Neuronal stem cell (in vitro differentiated cells): ENCODE measurements at regions not wholly inside any gene's neighbourhood (a gene's known extent, or its start where the extent isn't known, plus 50 kb on each side); places are given as distances from the start of the nearest gene placed in this dataset.

Experiments used
- DNase-seq: peaks from one replicate; pipeline ENCODE4 v3.0.0-alpha.2; 2013; ENCODE audit warnings: low spot score
- H2AFZ ChIP-seq: one replicate; pipeline ENCODE4 v1.6.1; 2013; ENCODE audit warnings: mild to moderate bottlenecking, low read length, inconsistent platforms
- H2AK5ac ChIP-seq: 2 replicates; pipeline ENCODE4 v1.6.1; 2013; ENCODE audit warnings: low read depth, mild to moderate bottlenecking, inconsistent platforms, low read length, moderate library complexity, mixed read lengths
- H2BK120ac ChIP-seq: 2 replicates; pipeline ENCODE4 v1.6.1; 2013; ENCODE audit warnings: low read depth, mild to moderate bottlenecking, inconsistent platforms, low read length, moderate library complexity, mixed read lengths
- H2BK12ac ChIP-seq: one replicate; pipeline ENCODE4 v1.6.1; 2013; ENCODE audit warnings: low read length, inconsistent platforms
- H2BK15ac ChIP-seq: 2 replicates; pipeline ENCODE4 v1.6.1; 2013; ENCODE audit warnings: mild to moderate bottlenecking, low read length, inconsistent platforms, mixed read lengths
- H2BK5ac ChIP-seq: one replicate; pipeline ENCODE4 v1.6.1; 2013; ENCODE audit warnings: inconsistent platforms, mild to moderate bottlenecking, low read length, moderate library complexity
- H3K14ac ChIP-seq: one replicate; pipeline ENCODE4 v1.6.1; 2013; ENCODE audit warnings: low read length, inconsistent platforms
- H3K18ac ChIP-seq: 2 replicates; pipeline ENCODE4 v1.6.1; 2013; ENCODE audit warnings: low read length, inconsistent platforms
- H3K23ac ChIP-seq: 2 replicates; pipeline ENCODE4 v1.6.1; 2013; ENCODE audit warnings: low read depth, mild to moderate bottlenecking, mixed read lengths, low read length, inconsistent platforms; ENCODE audit not compliant: poor library complexity
- H3K27ac ChIP-seq: replicated peaks from 3 replicates; pipeline ENCODE4 v1.5.1; 2013; ENCODE audit warnings: low read length, inconsistent platforms
- H3K27me3 ChIP-seq, 3 experiments: 2 replicates each; pipeline ENCODE4 v1.6.1; 2013; ENCODE audit warnings: low read length in 3 of 3, mild to moderate bottlenecking in 2 of 3, inconsistent platforms in 1 of 3, low read depth in 1 of 3, mixed read lengths in 1 of 3, moderate library complexity in 1 of 3; ENCODE audit not compliant: control insufficient read depth in 3 of 3, insufficient read depth in 3 of 3
- H3K36me3 ChIP-seq, 2 donors: replicated peaks in 1 of 2; 2 replicates each; pipeline ENCODE4 v1.6.1; 2013; ENCODE audit warnings: low read length in 2 of 2; ENCODE audit not compliant: control insufficient read depth in 2 of 2, insufficient read depth in 2 of 2
- H3K4ac ChIP-seq: 2 replicates; pipeline ENCODE4 v1.6.1; 2013; ENCODE audit warnings: inconsistent platforms, mild to moderate bottlenecking, low read length, moderate library complexity
- H3K4me1 ChIP-seq, 2 donors: 1 replicate in 1 of 2; 2 replicates in 1 of 2; pipeline ENCODE4 v1.6.1; 2013; ENCODE audit warnings: low read length in 2 of 2, low read depth in 1 of 2; ENCODE audit not compliant: control insufficient read depth in 2 of 2, insufficient read depth in 1 of 2
- H3K4me2 ChIP-seq: one replicate; pipeline ENCODE4 v1.6.1; 2013; ENCODE audit warnings: mild to moderate bottlenecking, low read length, inconsistent platforms; ENCODE audit not compliant: insufficient read depth, poor library complexity, severe bottlenecking
- H3K4me3 ChIP-seq, 2 donors: 2 replicates each; pipeline ENCODE4 v1.5.1; 2013; ENCODE audit warnings: low read length in 2 of 2, mild to moderate bottlenecking in 2 of 2, inconsistent platforms in 1 of 2, moderate library complexity in 1 of 2
- H3K79me1 ChIP-seq: one replicate; pipeline ENCODE4 v1.6.1; 2013; ENCODE audit warnings: low read depth, mild to moderate bottlenecking, inconsistent platforms, low read length, moderate library complexity
- H3K9ac ChIP-seq: one replicate; pipeline ENCODE4 v1.6.1; 2013; ENCODE audit warnings: mild to moderate bottlenecking, low read depth, low read length, inconsistent platforms; ENCODE audit not compliant: poor library complexity
- H3K9me3 ChIP-seq, 2 donors: replicated peaks in 1 of 2; 2 replicates each; pipeline versions ENCODE3 to v1.6.1; 2013; ENCODE audit warnings: low read length in 2 of 2, mild to moderate bottlenecking in 2 of 2, inconsistent platforms in 1 of 2, low read depth in 1 of 2, mixed read lengths in 1 of 2, moderate library complexity in 1 of 2; ENCODE audit not compliant: control insufficient read depth in 2 of 2, insufficient read depth in 1 of 2
- H4K8ac ChIP-seq: one replicate; pipeline ENCODE4 v1.6.1; 2013; ENCODE audit warnings: low read depth, mild to moderate bottlenecking, inconsistent platforms, low read length, moderate library complexity
- H4K91ac ChIP-seq: one replicate; pipeline ENCODE4 v1.6.1; 2013; ENCODE audit warnings: low read length, low read depth, mild to moderate bottlenecking, inconsistent platforms; ENCODE audit not compliant: poor library complexity
- WGBS, 2 donors: extraction: QIAGEN DNeasy Blood & Tissue Kit; methylation state at CpG; one replicate each; pipeline ENCODE4 v1.1.7; 2013; ENCODE audit warnings: missing lambda C conversion rate in 2 of 2, mixed read lengths in 1 of 2; ENCODE audit not compliant: insufficient read length in 2 of 2, insufficient replicate concordance in 1 of 2; ENCODE audit errors: extremely low coverage in 2 of 2; 5-methylcytosine and 5-hydroxymethylcytosine counted together

GRCh38 chr2:221791844-221792243 lies 219.7 kb upstream of the EPHA4 start:
- no peaks in the 10 kb centered on the region for H3K9me3 ChIP-seq
- H4K91ac ChIP-seq, result no peak overlapping the region
- H3K27me3 ChIP-seq, result no peaks in the 10 kb centered on the region
- H3K4me1 ChIP-seq, result peaks cover 6 to 11% of the 10 kb centered on the region in 2 donors
- no CpG with 5 or more reads among the region's 2 CpGs for WGBS, 2 donors
- no peak overlapping the region for H2BK12ac ChIP-seq
- no peak overlapping the region for H4K8ac ChIP-seq
- no peak overlapping the region for H3K4me2 ChIP-seq
- no peak overlapping the region for H3K23ac ChIP-seq
- no peak overlapping the region for H3K27ac ChIP-seq
- H2AK5ac ChIP-seq, result no peak overlapping the region
- no peak overlapping the region for H2BK120ac ChIP-seq
- no peak overlapping the region for H3K4me3 ChIP-seq
- no peak overlapping the region for H3K14ac ChIP-seq
- no peaks in the 10 kb centered on the region for H3K36me3 ChIP-seq
- H2BK5ac ChIP-seq, result no peak overlapping the region
- no peak overlapping the region for H3K9ac ChIP-seq
- H2AFZ ChIP-seq, result no peak overlapping the region
- no peak for DNase-seq
- H3K4ac ChIP-seq, result no peak overlapping the region
- no peak overlapping the region for H3K18ac ChIP-seq
- H2BK15ac ChIP-seq, result no peak overlapping the region
- H3K79me1 ChIP-seq, result no peaks in the 10 kb centered on the region

GRCh38 chr2:221787561-221787960 lies 215.5 kb upstream of the EPHA4 start:
- Histone ChIP-seq H3K9me3 (no peaks in the 10 kb centered on the region), H3K4me3 (no peak overlapping the region), H3K27ac (no peak overlapping the region), H4K8ac (no peak overlapping the region), H3K27me3 (no peaks in the 10 kb centered on the region), H2BK5ac (no peak overlapping the region), H2BK120ac (no peak overlapping the region), H3K4ac (no peak overlapping the region), H3K23ac (no peak overlapping the region), H2AK5ac (no peak overlapping the region), H3K36me3 (no peaks in the 10 kb centered on the region), H3K9ac (no peak overlapping the region), H2BK12ac (no peak overlapping the region), H4K91ac (no peak overlapping the region), H2AFZ (no peak overlapping the region), H3K14ac (no peak overlapping the region), H3K4me2 (no peak overlapping the region), H3K18ac (no peak overlapping the region), H2BK15ac (no peak overlapping the region), H3K4me1 (peaks cover 2 to 4% of the 10 kb centered on the region in 2 donors), H3K79me1 (no peaks in the 10 kb centered on the region)
- DNase-seq, result no peak
- WGBS, 2 donors, result no CpG with 5 or more reads among the region's 4 CpGs

GRCh38 chr2:221786297-221786926 lies 214.3 kb upstream of the EPHA4 start:
- no peak for DNase-seq
- Histone ChIP-seq H3K36me3 (no peaks in the 10 kb centered on the region), H4K8ac (no peak overlapping the region), H2AK5ac (no peak overlapping the region), H2BK5ac (no peak overlapping the region), H3K27ac (no peak overlapping the region), H2BK120ac (no peak overlapping the region), H3K4me3 (no peak overlapping the region), H3K14ac (no peak overlapping the region), H2BK15ac (no peak overlapping the region), H3K4ac (no peak overlapping the region), H2BK12ac (no peak overlapping the region), H3K9ac (no peak overlapping the region), H3K4me1 (peaks cover 2 to 4% of the 10 kb centered on the region in 2 donors), H3K27me3 (no peaks in the 10 kb centered on the region), H3K9me3 (no peaks in the 10 kb centered on the region), H3K79me1 (no peaks in the 10 kb centered on the region), H3K23ac (no peak overlapping the region), H2AFZ (peak overlapping the region; percentile 60), H3K18ac (no peak overlapping the region), H4K91ac (no peak overlapping the region), H3K4me2 (no peak overlapping the region)
- no CpG with 5 or more reads among the region's 5 CpGs for WGBS, 2 donors

GRCh38 chr2:221780281-221780688 lies 208.2 kb upstream of the EPHA4 start:
- H3K18ac ChIP-seq, result no peak overlapping the region
- no peak overlapping the region for H3K4me2 ChIP-seq
- H4K91ac ChIP-seq, result no peak overlapping the region
- no peak overlapping the region for H2BK15ac ChIP-seq
- no peak overlapping the region for H2BK120ac ChIP-seq
- H3K4me1 ChIP-seq, result peaks cover 2 to 9% of the 10 kb centered on the region in 2 donors
- H2AFZ ChIP-seq, result peak overlapping the region; percentile 66
- no peak overlapping the region for H3K4me3 ChIP-seq
- no peak overlapping the region for H3K14ac ChIP-seq
- no CpG with 5 or more reads among the region's 1 CpG for WGBS, 2 donors
- no peak overlapping the region for H4K8ac ChIP-seq
- H3K9me3 ChIP-seq, result no peaks in the 10 kb centered on the region
- peak; percentile 26 for DNase-seq
- H2AK5ac ChIP-seq, result no peak overlapping the region
- H2BK12ac ChIP-seq, result no peak overlapping the region
- no peaks in the 10 kb centered on the region for H3K79me1 ChIP-seq
- no peak overlapping the region for H2BK5ac ChIP-seq
- no peak overlapping the region for H3K9ac ChIP-seq
- no peak overlapping the region for H3K27ac ChIP-seq
- no peak overlapping the region for H3K4ac ChIP-seq
- H3K27me3 ChIP-seq, result no peaks in the 10 kb centered on the region
- no peaks in the 10 kb centered on the region for H3K36me3 ChIP-seq
- no peak overlapping the region for H3K23ac ChIP-seq
